ENCODE measurements at regions not wholly inside any gene's neighbourhood (a gene's known extent, or its start where the extent isn't known, plus 50 kb on each side); places are given as distances from the start of the nearest gene placed in this dataset.

DNA sequence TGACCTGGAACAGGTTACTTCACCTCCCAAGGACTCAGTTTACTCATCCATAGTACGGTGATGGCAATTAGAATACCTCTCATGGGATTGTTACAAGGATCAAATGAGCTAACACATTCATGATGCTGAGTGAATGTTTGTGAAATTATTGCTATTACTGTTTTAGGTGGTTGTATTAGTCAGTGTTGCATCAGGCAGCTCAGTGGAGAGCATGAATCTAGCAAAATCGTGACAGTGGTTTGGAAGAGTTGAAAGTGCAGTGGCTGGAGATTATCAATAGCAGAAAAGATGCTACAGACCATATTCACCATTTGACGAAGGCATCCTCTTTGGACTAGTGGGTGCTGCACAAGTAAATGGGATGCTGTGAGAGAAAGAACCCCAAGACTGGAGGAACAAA lies 50.4 kb upstream of the CTNNBL1 start:
- DNase-seq = no peak
- intact Hi-C loops (cut with micrococcal nuclease) = no loop called here
- ATAC-seq = no peak

DNA sequence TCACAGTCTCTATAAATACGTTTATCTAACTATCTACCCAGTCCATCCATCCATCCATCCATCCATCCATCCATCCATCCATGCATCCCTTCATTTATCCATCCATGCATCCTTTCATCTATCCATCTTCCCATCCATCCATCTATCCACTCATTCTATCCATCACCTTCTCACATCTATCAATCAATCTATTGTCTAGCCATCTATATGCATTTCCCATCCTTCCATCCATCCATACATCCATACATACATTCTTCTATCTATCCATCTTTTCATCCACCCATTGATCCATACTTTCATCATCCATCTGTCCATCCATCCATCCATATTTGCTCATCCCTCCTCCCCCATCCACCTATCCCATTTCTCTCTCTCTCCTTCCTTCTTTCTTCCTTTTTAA lies 51.6 kb upstream of the CTNNBL1 start:
- intact Hi-C loops (cut with micrococcal nuclease) = no loop called here
- DNase-seq (no peak), ATAC-seq (no peak)

DNA sequence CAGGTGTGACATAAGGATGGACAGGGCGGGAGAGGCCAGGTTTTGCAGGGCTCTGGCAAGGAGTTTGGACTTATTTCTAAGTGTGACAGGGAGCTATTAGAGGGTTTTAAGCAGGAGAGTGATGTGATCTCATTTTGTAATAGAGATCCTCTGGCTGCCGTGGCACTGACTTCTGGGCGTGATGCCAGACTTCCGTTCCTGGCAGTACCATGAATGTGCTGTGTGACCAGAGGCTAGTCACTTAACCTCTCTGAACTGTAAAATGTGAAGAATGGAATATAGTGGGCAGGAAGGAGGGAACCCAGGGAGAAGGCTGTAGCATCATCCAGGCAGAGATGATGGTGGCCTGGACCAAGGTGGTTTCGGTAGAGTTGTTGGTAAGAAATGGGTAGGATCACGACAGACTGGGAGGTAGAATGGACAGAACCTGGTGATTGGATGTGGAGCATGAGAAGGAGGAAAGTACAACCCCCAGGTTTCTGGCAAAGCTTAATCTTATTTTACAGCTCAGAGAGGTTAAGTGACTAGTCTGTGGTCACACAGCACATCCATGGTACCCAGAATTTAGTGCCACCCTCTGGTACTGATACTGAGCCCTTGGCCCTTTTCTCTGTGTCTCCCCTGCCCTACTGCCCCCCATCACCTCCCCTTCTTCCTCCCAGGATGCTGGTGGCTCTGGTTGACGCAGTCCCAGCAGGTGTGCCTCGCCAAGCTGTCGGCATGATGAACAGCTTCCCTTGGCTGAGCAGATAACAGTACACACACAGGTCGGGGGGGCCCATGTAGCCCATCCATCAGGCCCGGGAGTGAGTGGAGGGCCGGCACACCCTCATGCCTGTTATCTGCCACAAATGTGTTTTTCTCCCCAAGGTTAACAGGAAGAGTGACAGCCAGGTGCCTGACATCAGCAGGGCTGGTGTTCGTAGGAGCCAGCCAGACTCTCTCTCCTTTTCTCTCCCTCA lies 52.9 kb upstream of the CTNNBL1 start:
- intact Hi-C loops (cut with micrococcal nuclease) = no loop called here
- DNase-seq (no peak), ATAC-seq (no peak)

DNA sequence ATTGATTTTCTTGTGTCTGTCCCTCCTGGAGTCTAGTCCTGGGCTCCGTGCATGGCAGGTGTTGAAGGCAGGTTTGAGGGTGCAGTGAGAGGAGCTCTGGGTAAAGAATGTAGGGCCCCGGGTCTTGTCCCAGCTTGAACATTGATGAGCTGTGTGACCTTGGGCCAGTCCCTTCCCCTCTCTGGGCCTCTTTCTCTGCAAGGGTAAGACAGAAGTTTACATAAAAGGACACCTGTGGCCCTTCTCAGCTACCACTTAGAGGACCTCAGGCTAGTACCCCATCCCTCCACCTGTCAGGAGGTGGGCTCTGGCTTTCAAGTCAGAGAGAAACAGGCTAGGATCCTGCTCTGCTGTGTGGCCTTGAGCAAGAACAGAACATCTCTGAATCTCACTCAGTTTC lies 55.3 kb upstream of the CTNNBL1 start:
- intact Hi-C loops (cut with micrococcal nuclease) = no loop called here
- DNase-seq (no peak), ATAC-seq (no peak)

DNA sequence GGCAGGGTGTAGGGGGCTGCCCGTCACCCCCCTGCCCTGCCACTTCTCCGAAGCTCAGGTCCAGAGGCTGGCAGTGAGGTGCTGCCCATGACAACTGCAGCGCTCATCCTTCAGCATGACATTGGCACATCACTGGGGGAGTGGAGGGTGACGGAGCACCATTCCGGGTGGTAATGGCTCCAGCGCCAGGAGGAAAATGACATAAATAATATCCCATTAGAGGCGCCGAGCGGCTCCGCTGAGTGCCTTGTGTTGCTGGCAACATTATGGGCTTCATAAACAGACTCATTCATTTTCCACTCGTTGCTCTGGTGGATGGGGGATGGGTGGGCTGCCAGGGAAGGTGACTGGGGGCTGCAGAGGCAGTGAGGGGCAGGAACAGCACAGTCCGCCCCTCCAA lies 56.9 kb upstream of the CTNNBL1 start:
- ATAC-seq (no peak), DNase-seq (no peak)
- intact Hi-C loops (cut with micrococcal nuclease) = no loop called here

DNA sequence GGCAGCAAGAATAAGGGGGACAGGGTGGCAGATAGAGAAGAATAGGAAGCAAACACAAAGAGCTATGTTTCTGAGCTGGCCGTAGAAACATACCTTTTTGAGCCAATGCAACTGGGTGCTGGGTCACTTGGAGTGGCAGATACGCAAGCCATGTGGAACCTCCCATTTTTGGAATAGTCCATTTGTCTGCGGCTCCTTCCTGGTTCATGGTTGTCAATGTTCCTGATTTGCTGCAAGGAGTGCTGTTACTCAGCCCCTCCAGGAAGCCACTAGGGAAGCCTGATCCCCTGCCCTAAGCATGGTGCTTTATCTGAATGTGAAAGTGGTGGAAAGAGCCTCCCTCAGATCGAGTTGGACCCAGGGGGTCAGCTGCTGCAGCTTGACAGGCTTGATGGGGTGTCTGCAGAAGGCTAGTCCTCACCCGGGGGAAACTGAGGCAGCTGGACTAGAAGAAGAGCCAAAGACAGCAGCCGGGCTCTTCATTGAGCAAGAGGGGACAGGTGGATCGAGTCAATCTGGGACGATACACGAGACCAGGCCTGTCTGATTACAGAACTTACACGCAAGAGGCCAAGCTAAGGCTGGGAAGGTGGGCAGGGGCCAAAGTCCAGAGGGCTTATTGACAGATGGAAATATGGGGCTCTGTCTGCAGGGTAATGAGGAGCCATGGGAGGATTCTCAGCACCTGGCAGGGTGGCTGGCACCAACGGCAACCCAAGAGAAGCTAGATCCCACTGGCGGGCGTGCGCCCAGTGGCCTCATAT lies 57.4 kb upstream of the CTNNBL1 start:
- DNase-seq (no peak), ATAC-seq (no peak)
- intact Hi-C loops (cut with micrococcal nuclease) = no loop called here

DNA sequence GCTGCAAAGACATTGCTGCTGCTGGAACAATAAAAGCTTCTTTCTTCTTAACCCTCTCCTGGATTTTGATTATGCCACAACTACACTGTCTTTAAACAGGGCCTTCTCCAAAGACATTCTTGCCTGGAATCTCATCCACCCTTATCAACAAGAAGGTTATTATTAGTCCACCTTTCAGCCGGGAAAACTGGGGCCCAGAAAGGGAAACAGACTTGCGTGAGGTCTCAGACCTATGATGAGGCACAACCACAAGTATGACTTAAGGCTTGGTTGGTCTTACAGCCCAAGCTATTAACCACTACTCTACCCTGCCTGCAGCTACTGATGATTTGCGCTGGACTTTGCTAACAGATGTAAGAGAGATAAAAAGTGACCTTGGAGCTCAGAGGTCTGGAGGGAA lies 62.8 kb upstream of the CTNNBL1 start:
- intact Hi-C loops (cut with micrococcal nuclease) = no loop called here

DNA sequence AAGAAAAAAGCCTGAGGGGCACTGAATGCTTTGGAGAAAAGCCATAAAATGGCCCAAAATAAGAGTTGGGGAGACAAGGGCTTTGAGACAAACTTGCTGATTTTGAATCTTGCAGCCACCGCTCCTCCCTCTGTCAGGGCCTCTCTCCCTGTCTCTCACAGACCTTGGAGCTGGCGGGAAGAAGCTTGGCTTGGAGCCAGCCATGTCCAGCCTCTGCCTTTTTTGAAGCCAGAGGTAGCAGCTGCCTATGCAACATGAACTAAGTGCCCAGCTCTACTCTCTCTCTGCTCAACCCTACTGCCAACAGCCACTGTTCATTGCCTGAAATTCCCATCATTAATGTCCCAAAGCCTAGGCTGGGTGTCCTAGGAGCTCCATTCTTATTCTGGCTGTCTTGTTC lies 63.7 kb upstream of the CTNNBL1 start:
- intact Hi-C loops (cut with micrococcal nuclease) = no loop called here

More for the DNA sequence above, 62.8 kb upstream of the CTNNBL1 start:
- no peak for DNase-seq
- no peak for ATAC-seq

DNA sequence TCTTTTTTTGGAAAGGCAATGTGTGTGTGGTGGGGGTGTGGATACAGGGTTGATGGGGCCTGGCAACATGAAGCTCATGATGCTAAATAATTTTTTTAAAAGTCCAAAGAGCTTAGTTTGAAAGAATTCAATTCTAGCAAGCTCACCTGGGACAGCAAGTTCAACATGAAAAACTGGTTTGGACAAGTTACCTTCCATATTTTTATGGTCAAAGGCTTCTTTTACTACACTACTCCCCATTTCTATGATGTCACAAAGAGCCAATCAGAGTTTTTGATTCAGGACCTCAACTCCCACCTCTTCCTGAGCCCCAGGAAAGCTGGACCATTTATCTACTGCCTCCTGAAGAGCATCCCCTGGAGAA lies 66.1 kb upstream of the CTNNBL1 start:
- no peak for ATAC-seq
- intact Hi-C loops (cut with micrococcal nuclease) = no loop called here
- DNase-seq = no peak

More for the DNA sequence above, 63.7 kb upstream of the CTNNBL1 start:
- peak; percentile 34 for ATAC-seq
- no peak for DNase-seq

DNA sequence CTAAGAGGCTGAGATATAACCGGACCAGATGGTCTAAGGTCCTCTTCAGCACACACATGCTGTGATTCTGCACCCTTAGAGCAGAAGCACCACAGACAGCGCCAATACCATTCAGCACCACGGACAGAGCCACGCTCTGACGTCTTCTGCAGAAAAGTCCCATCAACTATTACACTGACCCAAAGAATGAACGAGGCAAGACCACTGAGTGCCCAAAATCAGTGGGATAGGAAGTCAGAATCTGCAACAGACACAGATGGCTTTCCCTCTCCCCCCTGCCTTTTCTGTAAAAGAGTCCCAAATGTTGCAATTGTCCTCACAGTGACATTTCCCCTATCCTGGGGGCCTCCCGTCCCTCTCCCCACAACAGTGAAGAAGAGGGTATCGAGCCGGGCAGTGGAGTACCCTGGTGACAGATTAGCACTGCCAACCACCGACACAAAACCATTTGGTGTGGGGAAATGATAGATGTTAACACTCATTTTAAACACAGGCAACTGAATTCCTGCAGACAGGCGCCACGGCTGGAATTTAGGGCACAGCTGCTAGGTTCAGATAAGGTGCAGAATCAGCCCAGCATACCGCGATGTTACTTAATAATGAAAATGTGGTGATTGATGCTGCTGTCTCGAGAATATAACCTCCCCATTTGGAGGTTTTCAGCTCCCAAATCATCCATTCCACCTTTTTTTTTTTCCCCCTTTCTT lies 66.6 kb upstream of the CTNNBL1 start:
- peak; percentile 68 for DNase-seq
- peak; percentile 65 for ATAC-seq
- intact Hi-C loops (cut with micrococcal nuclease) = no loop called here

DNA sequence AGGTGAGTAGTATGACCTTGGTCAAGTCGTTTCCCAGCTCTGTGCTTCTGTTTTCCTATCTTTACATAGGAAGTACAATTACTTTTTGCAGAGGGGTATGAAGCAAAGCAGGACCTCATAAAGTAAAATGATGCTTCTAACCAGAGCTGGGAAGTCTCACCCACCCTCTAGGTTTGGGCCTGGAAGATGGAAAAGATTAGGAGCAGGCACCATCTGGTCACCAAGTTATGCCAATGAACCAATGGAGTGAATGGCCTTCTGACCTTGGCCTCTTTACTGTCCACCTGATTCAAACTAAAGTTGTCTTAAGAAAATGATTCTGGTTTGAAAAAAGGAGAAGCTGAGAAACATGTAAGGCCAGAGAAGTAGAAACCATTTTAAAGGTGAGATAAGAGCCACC lies 68.9 kb upstream of the CTNNBL1 start:
- intact Hi-C loops (cut with micrococcal nuclease) = no loop called here
- no peak for DNase-seq
- no peak for ATAC-seq

DNA sequence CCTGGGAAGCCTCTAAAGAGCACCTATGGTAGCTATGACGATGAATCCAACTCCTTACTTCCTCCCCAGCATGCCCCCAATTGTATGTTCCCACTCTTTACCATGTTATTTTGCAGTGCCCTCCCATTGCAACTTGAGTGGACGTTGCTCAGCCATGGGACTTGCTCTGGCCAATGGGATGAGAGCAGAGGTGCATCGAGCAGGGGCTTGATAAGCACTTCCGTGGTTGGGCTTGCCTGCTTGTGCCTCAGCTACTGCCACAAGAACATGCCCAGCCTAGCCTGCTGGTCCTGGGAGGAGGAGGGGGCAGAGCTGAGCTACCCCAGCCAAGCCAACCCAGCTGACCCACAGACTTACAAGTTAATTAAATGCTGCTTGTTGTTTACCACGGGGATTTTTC lies 71.1 kb upstream of the CTNNBL1 start:
- DNase-seq = no peak
- no peak for ATAC-seq
- intact Hi-C loops (cut with micrococcal nuclease) = no loop called here

DNA sequence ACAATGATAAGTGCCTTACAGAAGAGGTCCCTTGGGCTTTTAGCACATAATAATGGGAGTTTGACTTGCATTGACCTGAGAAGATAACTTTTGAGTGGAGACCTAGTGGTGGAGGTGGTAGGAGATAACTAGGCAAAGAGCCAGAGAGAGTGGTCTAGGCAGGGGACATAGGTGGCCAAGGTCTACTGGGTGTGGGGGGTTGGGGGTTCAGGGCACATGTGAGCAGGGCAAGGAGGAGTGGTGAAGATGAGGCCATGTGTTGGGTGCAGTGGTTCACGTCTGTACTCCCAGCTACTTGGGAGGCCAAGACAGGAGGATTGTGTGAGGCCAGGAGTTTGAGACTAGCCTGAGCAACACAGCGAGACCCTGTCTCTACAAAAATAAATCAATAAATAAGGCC lies 74.3 kb upstream of the CTNNBL1 start:
- ATAC-seq (no peak), DNase-seq (no peak)
- intact Hi-C loops (cut with micrococcal nuclease) = no loop called here

DNA sequence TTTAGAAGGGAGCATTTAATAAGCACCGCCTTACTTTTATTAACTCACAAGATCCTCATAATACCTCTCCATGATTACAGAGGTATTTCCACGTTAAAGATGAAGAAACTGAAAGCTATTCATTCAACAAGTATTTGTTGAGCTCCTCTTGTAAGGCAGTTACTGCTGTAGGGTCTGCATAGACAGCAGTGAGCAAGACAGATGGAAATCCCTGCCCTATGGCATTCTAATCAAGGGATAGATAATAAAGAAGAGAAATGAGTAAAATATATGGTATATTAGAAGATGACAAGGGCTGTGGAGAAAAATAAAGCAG lies 77.8 kb upstream of the CTNNBL1 start:
- DNase-seq (no peak), ATAC-seq (no peak)
- intact Hi-C loops (cut with micrococcal nuclease) = no loop called here

DNA sequence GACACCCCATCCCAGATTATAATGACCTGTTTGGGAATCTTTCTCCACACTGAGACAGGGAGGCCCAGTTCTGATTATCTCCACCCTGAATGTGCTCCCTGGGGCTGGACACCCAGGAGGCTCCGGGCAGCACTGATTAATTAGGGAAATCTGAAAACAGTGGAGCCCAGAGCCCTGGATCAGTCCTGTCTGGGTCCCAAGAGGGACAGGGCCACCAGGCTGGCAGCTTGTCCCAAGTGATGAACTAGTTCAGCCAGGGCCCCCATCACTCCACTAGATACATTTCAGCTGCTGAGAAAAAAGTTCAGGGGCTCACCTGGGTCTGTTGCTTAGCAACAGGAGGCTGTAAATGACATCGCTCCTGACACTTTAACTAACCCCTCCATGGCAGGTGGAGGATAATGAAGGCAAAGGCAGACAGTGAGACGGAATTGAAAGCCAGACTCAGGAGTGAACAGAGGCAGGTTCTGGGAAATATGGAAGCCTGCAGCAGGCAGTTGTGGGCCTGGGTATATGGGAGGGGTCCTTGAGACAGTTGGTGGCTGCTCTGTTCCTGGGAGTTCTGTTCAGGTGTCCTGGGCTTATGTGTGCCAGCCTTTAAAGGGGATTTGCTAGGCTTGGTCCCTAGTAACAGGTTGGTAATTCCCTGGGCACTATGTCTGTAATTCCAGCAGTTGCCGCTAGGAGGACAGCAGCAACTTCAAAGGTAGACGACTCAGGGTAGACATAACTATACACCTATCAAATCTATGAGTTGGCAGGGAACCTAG lies 78.3 kb upstream of the CTNNBL1 start:
- intact Hi-C loops (cut with micrococcal nuclease) = no loop called here
- ATAC-seq (no peak), DNase-seq (no peak)

DNA sequence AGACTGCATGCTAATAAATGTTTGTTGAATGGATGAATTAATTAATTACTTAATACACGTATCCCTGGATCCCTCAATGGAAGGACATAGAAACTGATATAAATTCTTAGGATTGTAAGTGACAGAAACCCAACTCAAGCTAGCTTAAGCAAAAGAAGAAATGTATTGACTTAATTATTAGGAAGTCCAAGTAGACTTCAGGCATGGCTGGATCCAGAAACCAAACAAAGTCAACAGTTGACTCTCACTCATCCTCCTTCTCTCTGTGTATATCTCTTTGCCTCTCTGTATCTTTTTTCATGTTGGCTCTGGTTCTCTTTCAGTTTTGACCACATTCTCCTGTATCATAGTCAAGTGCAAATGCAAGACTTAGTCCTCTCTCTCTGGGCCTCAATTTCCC lies 82.0 kb upstream of the CTNNBL1 start:
- no peak for DNase-seq
- no peak for ATAC-seq
- intact Hi-C loops (cut with micrococcal nuclease) = no loop called here

DNA sequence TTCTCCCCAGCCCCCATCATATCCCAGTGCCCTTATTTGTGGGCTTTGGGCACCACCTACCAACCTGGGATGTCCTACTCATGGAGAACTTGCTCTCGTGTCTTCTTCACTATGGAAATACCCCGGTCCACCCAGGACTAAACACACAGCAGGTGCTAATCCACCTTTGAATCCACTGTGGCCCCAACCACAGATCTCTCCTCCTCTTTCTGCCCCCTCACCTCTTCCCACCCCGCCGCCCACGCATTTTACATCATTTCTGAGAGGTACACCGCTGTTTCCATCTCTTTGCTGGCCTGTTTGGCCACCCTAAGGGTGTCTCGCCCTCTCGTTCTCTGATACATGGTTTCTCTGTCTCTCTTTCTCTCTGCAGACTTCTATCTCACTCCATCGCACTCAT lies 82.5 kb upstream of the CTNNBL1 start:
- ATAC-seq (no peak), DNase-seq (no peak)
- intact Hi-C loops (cut with micrococcal nuclease) = no loop called here

DNA sequence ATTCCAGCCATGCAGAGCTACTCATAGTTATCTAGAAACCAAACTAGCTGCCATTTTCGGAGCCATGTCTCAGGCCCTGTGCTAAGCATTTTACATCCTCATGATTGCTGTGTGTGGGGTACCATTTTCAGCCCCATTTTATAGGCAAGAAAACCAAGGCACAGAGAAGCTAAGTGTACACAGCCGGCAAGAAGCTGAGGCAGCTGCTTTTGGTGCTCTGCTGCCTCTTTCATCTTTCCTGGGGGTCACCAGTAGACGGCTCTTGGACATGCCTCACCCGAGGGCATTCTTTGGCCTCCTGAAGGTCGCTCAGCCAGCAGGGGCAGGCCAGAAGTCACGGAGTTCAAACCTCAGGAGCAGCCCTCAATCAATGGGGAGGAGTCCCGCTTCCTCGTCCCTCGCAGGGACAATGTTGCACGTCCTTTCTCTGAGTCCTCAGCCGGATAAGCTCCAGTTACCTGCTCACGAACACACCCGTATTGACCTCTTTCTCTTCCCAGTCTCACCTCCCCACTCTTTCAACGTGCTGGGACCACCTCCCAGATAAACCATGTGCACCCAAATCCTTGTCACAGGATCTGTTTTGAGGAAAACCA lies 82.6 kb upstream of the BLCAP start:
- intact Hi-C loops (cut with micrococcal nuclease) = no loop called here
- ATAC-seq (no peak), DNase-seq (no peak)

DNA sequence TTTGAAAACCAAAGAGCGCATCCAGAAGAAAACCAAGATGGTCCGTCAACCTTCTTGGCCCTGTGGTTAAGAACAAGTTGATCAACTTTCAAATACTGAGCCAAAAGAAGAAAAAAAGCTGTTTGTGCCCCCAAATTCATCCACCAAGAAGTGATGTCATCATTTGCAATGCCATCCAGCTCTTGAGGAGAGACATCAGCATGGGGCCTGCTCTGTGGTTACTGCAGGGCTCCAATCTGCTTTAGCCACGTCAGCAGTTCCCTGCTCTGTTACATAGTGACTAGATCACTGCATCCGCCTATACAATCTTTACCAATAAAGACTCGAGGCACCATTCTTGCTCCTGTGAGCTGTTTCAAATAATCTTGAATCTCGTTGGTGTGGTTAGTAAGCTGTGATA lies 75.0 kb upstream of the BLCAP start:
- intact Hi-C loops (cut with micrococcal nuclease) = no loop called here
- DNase-seq (no peak), ATAC-seq (no peak)

All from left ventricle myocardium superior (tissue), 1 donor.